ENCODE measurements at regions not wholly inside any gene's neighbourhood (a gene's known extent, or its start where the extent isn't known, plus 50 kb on each side); places are given as distances from the start of the nearest gene placed in this dataset.

GRCh38 chr9:108551030-108551841, 304.6 kb downstream of the ACTL7B start:
- no peak for DNase-seq (ENCODE audit: low spot score)

- DNase-seq (ENCODE audit: low spot score) = no peak
Observed at GRCh38 chr9:108550106-108550505, 305.7 kb downstream of the ACTL7B start.

GRCh38 chr9:108549184-108549583, 306.6 kb downstream of the ACTL7B start:
- peak; percentile 34 for DNase-seq (ENCODE audit: low spot score)

DNA sequence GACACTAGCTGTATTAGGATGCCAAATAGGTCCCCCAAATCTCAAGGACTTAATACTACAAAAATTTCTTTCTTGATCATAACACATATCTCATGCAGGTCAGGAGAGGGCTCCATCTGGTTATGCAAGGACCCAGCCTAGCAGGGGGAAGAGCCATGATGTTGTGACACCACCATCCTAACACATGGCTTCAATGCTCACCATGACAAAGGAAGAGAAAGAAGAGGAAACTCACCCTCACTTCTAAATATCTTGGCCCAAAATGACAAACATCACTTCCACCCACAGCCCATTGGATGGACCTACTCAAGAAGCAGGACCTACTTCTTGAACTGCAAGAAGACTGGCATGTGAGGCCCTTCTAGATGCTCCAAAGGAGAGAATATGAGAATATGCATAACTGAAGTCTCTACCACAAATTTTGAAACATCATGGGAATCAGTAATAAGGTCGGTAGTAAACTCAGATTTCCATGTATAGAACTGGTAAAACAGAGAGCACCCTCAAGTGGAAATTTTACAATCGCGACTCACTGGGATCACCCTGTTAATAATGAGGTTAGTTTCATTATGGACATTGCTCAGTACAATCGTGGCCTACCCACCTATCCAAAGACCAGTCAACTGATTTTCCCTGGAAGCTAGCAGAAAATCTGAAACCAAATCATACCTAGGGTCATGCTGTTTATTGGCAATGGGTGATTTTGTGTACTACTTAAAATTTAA, 308.2 kb downstream of the ACTL7B start:
- DNase-seq (ENCODE audit: low spot score) = no peak

GRCh38 chr9:108546215-108546614, 309.6 kb downstream of the ACTL7B start:
- DNase-seq (ENCODE audit: low spot score) = no peak

- no peak for DNase-seq (ENCODE audit: low spot score)
Observed at GRCh38 chr9:108545436-108545835, 310.4 kb downstream of the ACTL7B start.

GRCh38 chr9:108544866-108545265, 310.9 kb downstream of the ACTL7B start:
- no peak for DNase-seq (ENCODE audit: low spot score)

GRCh38 chr9:108543251-108543778, 312.5 kb downstream of the ACTL7B start:
- DNase-seq (ENCODE audit: low spot score) = no peak

DNA sequence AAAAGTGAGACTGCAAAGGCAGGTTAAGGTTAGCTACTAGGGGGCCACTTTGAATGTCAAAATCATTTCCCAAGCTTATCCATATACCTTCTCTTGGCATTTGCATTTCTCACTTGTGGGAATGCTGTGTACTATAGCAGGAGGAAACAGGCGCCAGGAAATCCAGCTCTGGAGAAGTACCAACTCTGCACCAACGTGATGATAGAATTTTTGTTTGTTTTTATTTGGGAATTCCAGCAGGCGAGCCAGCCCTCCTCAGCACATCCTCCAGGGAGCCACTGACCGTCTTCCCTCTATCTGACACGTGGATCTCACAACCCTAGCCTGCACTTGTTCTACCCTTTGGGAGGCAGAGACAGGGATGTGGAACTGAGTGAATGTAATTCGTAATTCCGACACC, 318.0 kb downstream of the ACTL7B start:
- DNase-seq (ENCODE audit: low spot score) = no peak

- DNase-seq (ENCODE audit: low spot score) = no peak
Observed at GRCh38 chr9:108536836-108537601, 318.8 kb downstream of the ACTL7B start.

DNA sequence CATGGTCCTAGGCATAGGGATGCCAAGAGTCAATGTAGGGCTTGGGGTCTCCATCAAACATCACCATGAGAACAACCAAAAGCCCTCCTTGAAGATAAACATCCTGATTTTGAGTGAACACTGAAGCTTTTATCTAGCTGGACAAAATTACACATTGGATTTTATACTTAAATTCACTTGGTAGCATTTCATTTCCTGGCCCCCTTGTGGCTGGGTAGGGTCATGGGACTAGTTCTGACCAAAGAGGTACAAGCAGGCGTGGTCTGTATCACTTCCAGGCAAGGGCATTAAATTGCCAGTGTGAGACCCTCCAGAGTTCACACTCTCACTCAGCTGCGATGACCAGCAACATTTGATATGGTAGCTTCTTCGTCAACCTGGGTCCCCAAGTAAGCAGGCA, 320.3 kb downstream of the ACTL7B start:
- no peak for DNase-seq (ENCODE audit: low spot score)

GRCh38 chr9:108534741-108535140, 321.0 kb downstream of the ACTL7B start:
- DNase-seq (ENCODE audit: low spot score) = no peak

GRCh38 chr9:108530141-108530540, 325.6 kb downstream of the ACTL7B start:
- DNase-seq (ENCODE audit: low spot score) = no peak

DNA sequence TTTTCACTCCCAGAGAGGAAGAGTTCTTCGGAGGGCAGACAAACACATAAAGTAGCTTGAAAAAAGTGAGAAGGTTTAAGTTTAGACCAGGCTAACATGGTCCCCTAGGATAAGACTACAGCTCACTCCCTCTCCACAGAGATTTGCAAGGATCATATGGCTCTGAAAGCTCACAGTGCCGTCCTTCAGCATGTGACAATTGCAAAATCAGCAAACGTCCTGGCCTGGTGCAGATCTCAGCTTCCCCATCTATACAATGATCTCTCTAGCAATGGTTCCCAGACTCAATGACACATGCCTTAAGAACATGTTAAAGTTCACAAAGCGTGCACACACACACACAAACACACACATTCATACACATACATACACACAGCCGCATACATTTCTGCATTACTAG, 327.6 kb downstream of the ACTL7B start:
- no peak for DNase-seq (ENCODE audit: low spot score)

- DNase-seq (ENCODE audit: low spot score) = no peak
Observed at GRCh38 chr9:108526518-108526917, 329.3 kb downstream of the ACTL7B start.

DNA sequence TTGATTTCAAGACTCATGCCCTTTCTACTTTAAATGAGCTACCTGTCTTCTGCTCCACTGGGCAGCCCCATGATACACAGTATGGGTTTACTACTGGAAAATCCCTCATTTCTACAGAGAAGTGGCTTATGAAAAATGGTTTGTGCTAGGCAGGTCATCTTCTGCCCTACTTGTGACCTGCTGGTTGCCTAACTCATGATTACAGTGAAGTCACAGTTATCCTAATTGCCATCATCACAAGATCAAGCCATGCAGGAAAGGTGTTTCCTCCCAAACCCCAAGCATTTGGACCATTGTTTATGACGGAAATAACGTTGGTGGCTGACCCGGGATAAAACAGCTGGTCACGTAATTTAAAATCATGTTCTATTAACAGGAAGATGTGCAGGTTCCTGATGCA, 330.6 kb downstream of the ACTL7B start:
- DNase-seq (ENCODE audit: low spot score) = no peak

DNA sequence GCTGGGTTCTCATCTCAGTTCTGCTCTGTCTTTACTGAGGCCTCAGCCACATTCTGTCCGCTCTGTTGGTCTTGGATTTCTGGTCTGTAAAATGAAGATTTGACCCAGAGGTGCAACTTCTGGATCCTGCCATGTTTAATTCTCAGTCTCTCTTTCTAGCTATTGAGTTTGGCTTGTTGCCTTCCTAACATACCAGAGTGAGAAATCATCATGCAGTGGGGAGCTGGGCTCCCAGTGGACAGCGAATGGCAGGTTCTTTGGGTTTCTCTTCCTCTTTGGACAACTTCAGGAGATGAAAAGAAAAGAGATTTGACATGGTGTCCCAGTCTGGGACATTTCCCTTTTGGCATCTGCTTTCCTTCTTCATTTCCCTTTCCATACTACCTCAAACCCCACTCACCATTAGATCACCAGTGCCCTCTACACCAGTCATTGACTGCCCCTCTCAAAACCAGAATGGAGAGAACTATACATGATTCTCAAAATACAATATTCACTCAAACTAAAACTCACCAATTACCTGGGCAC, 334.7 kb downstream of the ACTL7B start:
- DNase-seq (ENCODE audit: low spot score) = no peak

GRCh38 chr9:108519437-108519836, 336.3 kb downstream of the ACTL7B start:
- DNase-seq (ENCODE audit: low spot score) = no peak

GRCh38 chr9:108517651-108518365, 338.0 kb downstream of the ACTL7B start:
- DNase-seq (ENCODE audit: low spot score) = no peak

DNA sequence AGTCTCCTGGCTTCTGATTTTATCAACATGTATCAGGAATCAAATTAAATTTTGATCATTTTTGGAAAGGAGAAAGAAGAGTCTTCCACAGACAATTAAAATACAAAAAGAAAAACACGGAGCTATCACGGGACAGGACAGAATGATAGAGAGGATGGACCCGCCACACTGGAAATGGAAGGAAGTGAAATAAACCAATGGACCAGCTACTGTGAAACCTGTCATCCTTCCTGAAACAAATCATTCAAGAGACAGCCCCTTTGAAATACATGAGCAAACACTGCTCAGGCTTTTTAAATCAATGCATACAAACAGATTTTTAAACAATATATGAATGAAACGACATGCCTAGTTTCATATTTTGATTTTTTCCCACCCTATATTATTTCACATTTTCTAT, 339.4 kb downstream of the ACTL7B start:
- no peak for DNase-seq (ENCODE audit: low spot score)

DNA sequence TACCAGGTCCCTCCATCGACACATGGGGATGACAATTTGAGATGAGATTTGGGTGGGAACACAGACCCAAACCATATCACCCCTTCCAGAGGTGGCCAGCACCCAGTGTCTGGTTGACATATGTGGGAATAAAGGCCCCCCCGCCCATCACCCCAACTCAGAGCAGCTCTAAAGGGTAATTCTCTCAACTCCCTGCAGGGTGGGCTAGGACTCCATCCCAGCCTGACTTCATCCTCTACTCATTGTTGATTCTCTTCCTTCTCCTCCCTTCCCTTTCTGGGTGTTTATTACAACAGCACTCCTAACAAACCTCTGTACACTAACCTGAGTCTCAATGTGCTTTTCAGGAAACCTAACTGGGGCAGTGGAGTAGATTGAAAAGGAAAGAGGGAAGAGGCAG, 339.9 kb downstream of the ACTL7B start:
- no peak for DNase-seq (ENCODE audit: low spot score)

Data from mucosa of gallbladder (tissue), 1 donor.